Pons (tissue), 1 donor: ENCODE measurements at regions not wholly inside any gene's neighbourhood (a gene's known extent, or its start where the extent isn't known, plus 50 kb on each side); places are given as distances from the start of the nearest gene placed in this dataset.

Experiments
- DNase-seq: peaks from one replicate; pipeline ENCODE4 v3.0.0-alpha.2; 2016; ENCODE audit warnings: low spot score

DNA sequence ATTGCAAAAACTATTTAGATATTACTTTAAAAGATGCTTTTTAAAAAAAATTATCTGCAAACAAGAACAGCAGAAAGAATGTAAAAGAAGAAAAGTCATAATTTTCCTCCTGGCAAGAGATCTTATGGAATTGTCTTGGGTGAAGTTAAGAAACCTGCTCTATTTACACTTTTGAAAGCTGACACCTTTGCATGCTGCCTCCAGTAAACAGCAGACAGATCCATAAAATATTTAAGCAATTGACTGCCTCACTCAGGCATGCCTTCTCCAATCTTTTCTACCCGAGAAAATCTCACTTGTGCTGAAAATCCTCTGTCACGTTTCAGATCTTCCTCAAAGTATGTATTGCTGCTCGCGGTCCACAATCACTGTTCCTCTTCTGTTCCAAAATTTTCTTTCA, 107.9 kb upstream of the ZP4 start:
- no peak for DNase-seq

DNA sequence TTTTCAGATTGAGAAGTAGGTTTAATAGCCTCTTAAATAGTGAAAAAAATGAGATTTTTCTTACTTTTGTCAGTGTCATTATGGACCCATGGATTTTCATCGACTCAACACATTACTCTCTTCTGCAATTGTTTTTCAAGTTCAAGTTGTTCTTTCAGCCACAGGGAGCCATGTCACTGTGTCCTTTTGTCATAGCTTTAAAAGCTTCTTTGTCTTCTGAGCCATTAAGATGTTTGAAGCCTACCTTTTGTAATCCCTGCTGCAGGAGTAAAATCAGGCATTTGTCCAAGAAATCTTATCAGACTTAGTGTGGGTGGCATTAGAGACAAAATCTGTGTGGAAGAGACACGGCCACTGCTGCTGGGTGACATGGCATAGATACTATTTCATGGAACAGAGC, 92.8 kb upstream of the ZP4 start:
- peak; percentile 38 for DNase-seq

DNA sequence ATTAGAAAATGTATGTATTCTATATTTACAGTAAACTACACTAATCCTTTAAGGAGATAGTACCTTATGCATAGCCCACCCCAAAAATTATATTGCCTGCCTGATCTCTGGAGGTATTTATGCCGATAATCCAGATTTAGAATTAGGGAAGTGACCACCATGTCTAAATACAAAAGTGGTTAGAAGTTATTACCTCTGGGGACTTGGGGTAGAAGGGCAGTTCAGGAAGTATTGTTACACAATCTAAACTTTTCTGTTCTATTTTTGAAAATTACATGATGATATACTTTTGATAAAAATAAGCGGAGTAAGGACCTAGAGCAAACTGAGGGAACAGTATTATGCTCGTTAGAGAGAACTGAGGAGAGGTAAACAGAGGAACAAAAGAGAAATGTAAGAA, 90.5 kb upstream of the ZP4 start:
- DNase-seq: no peak

DNA sequence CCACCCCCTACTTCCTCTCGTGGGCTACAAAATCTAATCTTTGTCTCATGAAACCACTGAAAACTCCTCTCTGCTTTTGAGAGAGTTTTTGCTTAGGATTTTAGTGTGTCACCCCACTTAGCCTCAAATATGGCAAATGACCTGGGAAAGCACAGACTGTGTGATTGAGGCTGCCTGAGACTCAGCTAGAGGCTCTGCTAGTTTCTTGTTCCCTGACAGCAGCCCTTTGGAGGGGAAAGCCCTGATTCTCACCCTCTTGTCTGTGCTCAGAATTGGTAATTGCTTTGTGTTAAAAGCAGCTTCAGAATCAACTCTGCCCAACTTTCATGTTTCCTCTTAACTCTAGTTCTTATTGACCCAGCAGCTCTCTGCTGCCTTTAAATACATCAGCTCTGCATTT, 85.6 kb upstream of the ZP4 start:
- DNase-seq: no peak

DNA sequence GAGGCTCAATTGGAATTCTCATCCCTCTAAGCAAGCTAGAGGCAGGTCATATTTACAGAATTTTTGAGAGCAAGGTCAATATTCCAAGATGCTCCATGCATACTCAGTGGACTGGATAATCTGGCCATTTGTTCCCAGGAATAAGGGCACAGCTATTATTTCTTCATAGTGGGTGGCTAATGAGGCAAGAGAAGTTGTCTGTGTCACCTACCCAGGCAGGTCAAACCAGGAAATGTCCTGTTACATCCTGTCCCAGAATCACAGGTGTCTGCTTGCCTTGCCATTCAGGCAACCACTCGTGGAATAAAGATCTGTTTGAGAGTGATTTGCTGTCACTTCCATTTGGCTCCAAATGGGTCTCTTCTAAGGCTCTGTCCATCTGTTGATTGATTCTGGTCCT, 85.2 kb upstream of the ZP4 start:
- no peak for DNase-seq

DNA sequence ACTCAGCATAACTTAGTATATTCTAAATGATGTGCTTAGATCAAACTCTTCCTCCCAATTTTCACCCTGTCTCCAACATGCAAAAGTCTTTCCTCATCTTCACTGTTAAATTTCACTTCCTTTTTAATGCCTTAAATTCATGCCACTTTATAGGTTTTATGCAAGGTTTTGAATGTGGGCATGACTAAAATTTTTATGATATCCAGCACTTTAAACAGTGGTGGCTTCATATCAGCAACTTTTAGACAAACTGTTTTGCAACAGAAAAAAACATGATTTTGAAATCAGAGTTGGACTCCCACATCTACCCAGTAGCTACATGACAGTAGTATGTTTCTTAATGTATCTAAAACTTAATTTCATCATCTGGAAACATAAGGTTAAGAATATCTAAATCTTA, 84.7 kb upstream of the ZP4 start:
- DNase-seq: no peak

DNA sequence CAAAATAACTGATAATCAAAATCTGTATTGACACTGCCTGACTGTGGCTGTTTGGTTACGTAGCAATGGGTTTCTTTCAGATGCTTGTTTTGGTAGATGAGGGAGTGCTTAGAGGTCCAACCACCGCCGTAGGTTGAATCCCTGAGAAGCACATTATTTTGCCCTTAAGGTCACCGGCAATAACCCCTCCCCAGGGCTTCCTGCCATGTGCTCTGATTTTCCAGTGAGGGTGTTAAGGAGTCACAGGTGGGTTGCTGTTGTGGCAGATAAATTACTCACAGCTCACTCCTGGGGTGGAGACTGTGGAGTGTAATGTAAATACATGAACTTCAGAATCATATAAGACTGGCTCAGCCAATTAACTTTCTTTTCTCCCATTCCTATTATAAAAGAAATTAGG, 81.5 kb upstream of the ZP4 start:
- no peak for DNase-seq

DNA sequence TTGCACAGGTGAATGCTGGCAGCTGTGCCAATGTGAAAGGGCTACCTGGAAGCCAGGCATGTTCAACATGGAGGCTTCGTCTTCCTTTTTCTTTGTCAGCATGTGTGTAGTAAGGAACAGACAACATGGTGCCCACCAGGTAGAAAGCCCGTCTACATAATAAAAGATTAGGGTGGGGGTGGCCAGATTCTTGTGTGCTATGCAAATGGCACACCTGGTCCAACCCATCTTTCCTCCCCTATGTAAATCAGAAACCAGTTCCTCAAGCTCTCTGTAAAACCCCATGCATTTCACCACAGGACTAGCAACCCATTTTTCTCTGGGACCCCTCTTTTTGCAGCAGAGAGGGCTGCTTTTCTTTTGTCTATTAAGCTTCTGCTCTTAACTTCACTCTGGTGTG, 72.3 kb upstream of the ZP4 start:
- DNase-seq: no peak

DNA sequence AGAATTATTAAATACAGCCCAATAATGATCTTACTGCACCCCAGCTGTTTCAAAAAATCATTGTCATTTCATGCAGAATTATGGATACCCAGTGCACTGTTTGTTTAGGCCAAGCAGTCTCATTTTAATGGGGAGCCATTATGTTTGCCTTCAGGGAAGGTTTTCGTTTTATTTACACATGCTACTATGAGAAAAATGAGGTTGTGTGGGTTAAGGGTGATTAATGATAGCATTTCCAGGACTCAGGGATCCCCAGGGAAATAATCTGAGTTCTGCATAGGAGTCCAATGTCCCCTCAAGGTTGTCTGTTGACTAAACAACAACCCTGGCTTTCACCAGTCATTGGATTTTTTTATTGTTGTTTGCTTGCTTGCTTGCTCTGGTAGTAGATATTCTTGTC, 71.0 kb upstream of the ZP4 start:
- no peak for DNase-seq

DNA sequence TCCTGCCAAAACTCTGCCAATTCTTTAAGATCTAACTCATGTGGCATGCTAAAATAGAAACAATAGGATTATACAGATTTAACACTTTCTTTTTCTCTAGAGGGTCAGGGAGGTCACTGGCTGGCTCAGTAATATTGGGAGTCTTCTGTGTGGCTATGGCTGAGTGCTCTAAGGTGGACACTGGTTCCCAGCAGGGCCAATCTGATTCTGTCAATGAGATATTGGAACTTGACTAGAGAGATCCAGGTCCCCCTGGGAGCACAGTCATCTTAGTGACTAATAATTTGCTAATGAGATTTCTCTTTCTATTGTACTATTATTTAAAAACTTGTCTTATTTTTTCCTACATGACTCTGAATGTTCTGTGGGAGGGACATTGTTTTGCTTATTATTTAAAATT, 69.1 kb upstream of the ZP4 start:
- DNase-seq: no peak

DNA sequence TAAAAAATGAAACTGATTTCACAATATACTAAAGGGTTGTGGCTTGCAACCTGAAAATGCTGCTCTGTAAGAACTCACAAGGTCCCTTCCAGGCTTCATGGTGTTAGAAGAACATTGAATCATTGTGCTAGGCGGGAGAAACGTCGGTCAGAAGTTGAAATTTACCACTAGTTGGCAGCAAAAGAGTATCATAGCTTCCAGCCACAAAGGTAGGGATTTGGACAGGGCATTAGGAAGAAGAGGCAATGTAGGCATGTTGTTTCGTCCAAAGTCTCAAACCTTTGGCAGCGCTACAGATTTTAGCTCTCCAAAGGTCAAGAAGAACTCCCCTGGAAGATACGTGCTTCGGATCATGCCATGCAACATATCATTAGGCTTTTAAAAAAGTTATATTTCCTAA, 62.5 kb upstream of the ZP4 start:
- peak; percentile 9 for DNase-seq
